Kidney (tissue), 13 donors: ENCODE measurements at regions not wholly inside any gene's neighbourhood (a gene's known extent, or its start where the extent isn't known, plus 50 kb on each side); places are given as distances from the start of the nearest gene placed in this dataset.

Source experiments
- DNase-seq, 5 donors: peaks; one replicate each; pipeline ENCODE4 v3.0.0-alpha.2; 2013 to 2020
- FAIRE-seq: peaks from 2 replicates; lab custom pipeline; 2012; peaks lifted over from hg19 to GRCh38; lab: Jason Lieb, UNC
- H3K27ac ChIP-seq, 2 donors: one replicate each; pipeline ENCODE4 v1.7.0; 2013; ENCODE audit warnings: low read depth in 2 of 2, low read length in 2 of 2, inconsistent platforms in 1 of 2
- H3K27me3 ChIP-seq: one replicate; pipeline ENCODE4 v1.7.1; 2013; ENCODE audit warnings: low read length, inconsistent platforms; ENCODE audit not compliant: control insufficient read depth, insufficient read depth
- H3K36me3 ChIP-seq, 3 donors: one replicate each; pipeline versions ENCODE4 v1.7.0 to v1.7.1; 2013; ENCODE audit warnings: low read length in 3 of 3, control low read depth in 1 of 3, inconsistent platforms in 1 of 3; ENCODE audit not compliant: insufficient read depth in 3 of 3, control insufficient read depth in 2 of 3
- H3K4me1 ChIP-seq, 3 donors: one replicate each; pipeline versions ENCODE4 v1.7.0 to v1.7.1; 2013; ENCODE audit warnings: low read length in 3 of 3, inconsistent platforms in 1 of 3, low read depth in 1 of 3; ENCODE audit not compliant: control insufficient read depth in 2 of 3, insufficient read depth in 2 of 3
- H3K4me3 ChIP-seq, 3 donors: one replicate each; pipeline versions ENCODE4 v1.7.0 to v1.8.1; 2013; ENCODE audit warnings: low read length in 3 of 3, control low read depth in 1 of 3, inconsistent platforms in 1 of 3
- H3K9ac ChIP-seq, 3 donors: one replicate each; pipeline versions ENCODE4 v1.7.0 to v1.7.1; 2013; ENCODE audit warnings: low read length in 3 of 3, control low read depth in 1 of 3, inconsistent platforms in 1 of 3
- H3K9me3 ChIP-seq, 3 donors: one replicate each; pipeline versions ENCODE4 v1.7.0 to v1.7.1; 2013; ENCODE audit warnings: low read length in 3 of 3, control low read depth in 1 of 3, inconsistent platforms in 1 of 3; ENCODE audit not compliant: control insufficient read depth in 2 of 3, insufficient read depth in 1 of 3
- CTCF ChIP-seq: IDR thresholded peaks from 3 replicates; pipeline ENCODE4 v1.5.1; 2012; ENCODE audit warnings: mild to moderate bottlenecking, moderate library complexity, borderline replicate concordance; ENCODE audit not compliant: insufficient read depth; ENCODE audit errors: extremely low read depth
- intact Hi-C: fragments of 100-400 bp; cut with DNase I; formaldehyde crosslinking; loops from one replicate; pipeline ENCODE4 v1.11.1; 2022
- donor health status: control.
- donor health status: control.
- donor health status: control.
- donor health status: control.
- donor health status: control.
- donor health status: DM: yes; HTN: yes; CAD: no.
- donor health status: Normal renal cell carcinoma (clear cell type).

DNA sequence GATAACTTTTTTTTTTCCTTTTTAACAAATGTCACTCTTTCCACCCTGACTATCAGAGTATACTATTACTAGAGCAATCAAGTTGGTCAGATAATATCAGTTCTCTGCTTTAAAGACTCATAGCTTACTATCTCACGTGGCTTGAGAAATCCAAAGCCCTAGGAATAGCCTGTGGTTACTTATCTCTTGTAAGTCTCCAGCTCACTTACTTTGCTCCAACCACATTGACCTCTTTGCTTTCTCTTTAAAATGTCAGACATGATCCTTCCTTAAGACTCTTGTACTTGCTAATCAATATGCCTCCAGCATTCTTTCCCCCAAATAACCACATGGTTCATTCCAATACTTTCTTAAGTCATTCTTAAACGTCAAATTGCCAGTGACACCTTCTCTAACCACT is 1292.2 kb downstream of the REEP3 start:
- no peak for DNase-seq
- no peak overlapping the region for H3K4me3 ChIP-seq
- TF ChIP-seq CTCF, result no peak
- H3K4me1 ChIP-seq, result no peaks in the 10 kb centered on the region
- H3K27me3 ChIP-seq, result no peaks in the 10 kb centered on the region
- no peaks in the 10 kb centered on the region for H3K9me3 ChIP-seq
- H3K27ac ChIP-seq, result no peak overlapping the region
- no peaks in the 10 kb centered on the region for H3K36me3 ChIP-seq
- intact Hi-C loops, result no loop called here
- H3K9ac ChIP-seq, result no peak overlapping the region
- no peak for FAIRE-seq

- Histone ChIP-seq H3K9ac (no peak overlapping the region), H3K36me3 (no peaks in the 10 kb centered on the region), H3K27ac (no peak overlapping the region), H3K9me3 (no peaks in the 10 kb centered on the region), H3K4me3 (no peak overlapping the region), H3K4me1 (no peaks in the 10 kb centered on the region), H3K27me3 (no peaks in the 10 kb centered on the region)
- TF ChIP-seq CTCF, result no peak
- FAIRE-seq, result no peak
- intact Hi-C loops, result no loop called here
- no peak for DNase-seq
Observed at GRCh38 chr10:64814201-64814600, 1293.0 kb downstream of the REEP3 start.

DNA sequence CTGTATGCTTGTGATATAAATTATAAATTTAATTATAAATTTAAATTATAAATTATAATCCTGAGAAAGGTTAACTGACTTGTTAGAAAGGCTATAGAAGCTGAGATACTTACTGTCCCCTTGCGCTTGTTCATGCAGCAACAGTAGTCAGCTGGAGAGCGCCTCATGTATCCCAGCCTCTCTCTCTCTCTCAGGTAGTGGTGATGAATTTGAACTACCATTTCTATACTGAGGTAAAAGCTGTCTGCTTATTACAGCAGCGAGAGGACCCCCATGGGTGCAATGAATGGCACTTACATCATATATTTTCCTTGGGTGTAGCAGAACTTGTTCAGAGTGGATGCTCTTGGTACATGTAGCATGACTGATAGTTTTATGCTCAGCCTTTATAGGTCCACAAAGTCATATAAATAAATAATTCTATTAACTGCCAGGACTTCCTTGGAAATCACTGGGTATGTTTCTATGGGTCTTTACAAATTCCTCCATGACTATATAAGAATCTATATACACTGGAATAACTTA is 1308.7 kb downstream of the REEP3 start:
- H3K4me3 ChIP-seq, result no peak overlapping the region
- DNase-seq (no peak), FAIRE-seq (no peak)
- no peaks in the 10 kb centered on the region for H3K36me3 ChIP-seq
- no peaks in the 10 kb centered on the region for H3K4me1 ChIP-seq
- no peak overlapping the region for H3K27ac ChIP-seq
- TF ChIP-seq CTCF, result no peak
- no peaks in the 10 kb centered on the region for H3K9me3 ChIP-seq
- no peaks in the 10 kb centered on the region for H3K27me3 ChIP-seq
- H3K9ac ChIP-seq, result no peak overlapping the region
- intact Hi-C loops, result no loop called here

- Histone ChIP-seq H3K27ac (no peak overlapping the region), H3K4me3 (no peak overlapping the region), H3K9me3 (no peaks in the 10 kb centered on the region), H3K36me3 (no peaks in the 10 kb centered on the region), H3K27me3 (no peaks in the 10 kb centered on the region), H3K4me1 (no peaks in the 10 kb centered on the region), H3K9ac (no peak overlapping the region)
- FAIRE-seq (no peak), DNase-seq (no peak)
- intact Hi-C loops, result no loop called here
- no peak for TF ChIP-seq CTCF
Observed at GRCh38 chr10:64830869-64831268, 1309.7 kb downstream of the REEP3 start.
